IMR-90 (cell line): ENCODE measurements at regions not wholly inside any gene's neighbourhood (a gene's known extent, or its start where the extent isn't known, plus 50 kb on each side); places are given as distances from the start of the nearest gene placed in this dataset.

ENCODE experiments used
- ATAC-seq: fragments of 200-7000 bp; cut with Tn5 transposase; 2 replicates; pipeline ENCODE4 v1.9.1; 2020; ENCODE audit warnings: low read depth, mild to moderate bottlenecking, moderate library complexity
- BruUV-seq: library from RNA; stranded (reverse); fragments of 400-500 nt; replicated peaks from 2 replicates; lab custom pipeline; 2021; lab: Mats Ljungman, UMichigan
- CTCF ChIA-PET: fragments of 300-600 bp; formaldehyde crosslinking; extraction: SDS; loops from one replicate; lab custom pipeline; 2021; ENCODE audit warnings: antibody characterized with exemption; lab: Yijun Ruan, JAX
- POLR2A ChIA-PET: fragments of 300-600 bp; sonication (Branson Sonifier 250); formaldehyde crosslinking; loops from one replicate; lab custom pipeline; 2022; ENCODE audit warnings: antibody characterized with exemption; ENCODE audit not compliant: unreplicated experiment; lab: Charles Lee
- DNase-seq: peaks from one replicate; pipeline ENCODE4 v3.0.0; 2013
- H2AFZ ChIP-seq: replicated peaks from 2 replicates; pipeline ENCODE3; 2013; ENCODE audit warnings: low read length, mild to moderate bottlenecking; ENCODE audit not compliant: poor library complexity
- H2AK5ac ChIP-seq: 2 replicates; pipeline ENCODE4 v1.6.1; 2013; ENCODE audit warnings: low read depth, low read length, inconsistent platforms
- H2AK9ac ChIP-seq: replicated peaks from 2 replicates; pipeline ENCODE3; 2013; ENCODE audit warnings: mild to moderate bottlenecking, low read depth, low read length, moderate library complexity; ENCODE audit not compliant: poor library complexity
- H2BK120ac ChIP-seq: 2 replicates; pipeline ENCODE4 v1.6.1; 2013; ENCODE audit warnings: low read depth, low read length, inconsistent platforms
- H2BK15ac ChIP-seq: 3 replicates; pipeline ENCODE4 v1.6.1; 2013; ENCODE audit warnings: low read depth, low read length, inconsistent platforms
- H2BK20ac ChIP-seq: 2 replicates; pipeline ENCODE4 v1.6.1; 2013; ENCODE audit warnings: low read depth, mild to moderate bottlenecking, inconsistent platforms, low read length, moderate library complexity
- H2BK5ac ChIP-seq: 2 replicates; pipeline ENCODE4 v1.6.1; 2013; ENCODE audit warnings: mild to moderate bottlenecking, low read depth, low read length, inconsistent platforms; ENCODE audit not compliant: poor library complexity, severe bottlenecking
- H3K14ac ChIP-seq: replicated peaks from 2 replicates; pipeline ENCODE4 v1.6.1; 2013; ENCODE audit warnings: low read depth, low read length, inconsistent platforms
- H3K18ac ChIP-seq: 2 replicates; pipeline ENCODE4 v1.6.1; 2013; ENCODE audit warnings: low read depth, low read length, control low read depth
- H3K23ac ChIP-seq: 2 replicates; pipeline ENCODE4 v1.6.1; 2013; ENCODE audit warnings: low read depth, low read length, inconsistent platforms
- H3K27ac ChIP-seq: 2 replicates; pipeline ENCODE4 v1.5.1; 2013; ENCODE audit warnings: mild to moderate bottlenecking, control low read depth, low read length; ENCODE audit not compliant: insufficient read depth
- H3K27me3 ChIP-seq: 2 replicates; pipeline ENCODE4 v1.6.1; 2013; ENCODE audit warnings: low read length; ENCODE audit not compliant: control insufficient read depth, insufficient read depth
- H3K36me3 ChIP-seq: 2 replicates; pipeline ENCODE4 v1.6.1; 2013; ENCODE audit warnings: low read length, mixed read lengths; ENCODE audit not compliant: control insufficient read depth, insufficient read depth
- H3K4ac ChIP-seq: 2 replicates; pipeline ENCODE4 v1.6.1; 2013; ENCODE audit warnings: low read depth, low read length, inconsistent platforms
- H3K4me1 ChIP-seq: 2 replicates; pipeline ENCODE4 v1.6.1; 2013; ENCODE audit warnings: low read length, mixed read lengths; ENCODE audit not compliant: control insufficient read depth, insufficient read depth
- H3K4me2 ChIP-seq: 2 replicates; pipeline ENCODE4 v1.6.1; 2013; ENCODE audit warnings: low read depth, mild to moderate bottlenecking, control low read depth, low read length, moderate library complexity
- H3K4me3 ChIP-seq: 2 replicates; pipeline ENCODE4 v1.5.1; 2013; ENCODE audit warnings: low read depth, mild to moderate bottlenecking, control low read depth, low read length, moderate library complexity; ENCODE audit not compliant: insufficient read depth
- H3K56ac ChIP-seq: 2 replicates; pipeline ENCODE4 v1.6.1; 2013; ENCODE audit warnings: low read length, inconsistent platforms; ENCODE audit not compliant: insufficient read depth; ENCODE audit errors: extremely low read depth
- H3K79me1 ChIP-seq, 2 experiments: 2 replicates each; pipeline ENCODE4 v1.6.1; 2013; ENCODE audit warnings: low read length in 2 of 2, inconsistent platforms in 1 of 2, low read depth in 1 of 2
- H3K9ac ChIP-seq: 2 replicates; pipeline ENCODE4 v1.6.1; 2013; ENCODE audit warnings: low read depth, low read length, control low read depth
- H3K9me1 ChIP-seq: 2 replicates; pipeline ENCODE4 v1.6.1; 2013; ENCODE audit warnings: low read length, inconsistent platforms; ENCODE audit not compliant: insufficient read depth
- H3K9me3 ChIP-seq: 2 replicates; pipeline ENCODE4 v1.6.1; 2013; ENCODE audit warnings: low read length; ENCODE audit not compliant: control insufficient read depth, insufficient read depth
- H4K20me1 ChIP-seq: 2 replicates; pipeline ENCODE4 v1.6.1; 2013; ENCODE audit warnings: low read length, inconsistent platforms; ENCODE audit not compliant: insufficient read depth
- H4K5ac ChIP-seq: 2 replicates; pipeline ENCODE4 v1.6.1; 2013; ENCODE audit warnings: mild to moderate bottlenecking, low read depth, low read length, control low read depth
- H4K8ac ChIP-seq, 2 experiments: 2 replicates each; pipeline ENCODE4 v1.6.1; 2013; ENCODE audit warnings: low read depth in 2 of 2, low read length in 2 of 2, control low read depth in 1 of 2, inconsistent platforms in 1 of 2
- H4K91ac ChIP-seq: 2 replicates; pipeline ENCODE4 v1.6.1; 2013; ENCODE audit warnings: low read depth, low read length, inconsistent platforms; ENCODE audit not compliant: insufficient read depth
- BHLHE40 ChIP-seq: fragments of 150-350 bp; IDR thresholded peaks from 2 replicates; pipeline ENCODE4 v1.6.1; 2016; ENCODE audit warnings: mild to moderate bottlenecking, low read depth, low read length
- CEBPB ChIP-seq: IDR thresholded peaks from 2 replicates; pipeline ENCODE4 v1.6.1; 2012; ENCODE audit warnings: low read depth, low read length, improper control_type of control experiment
- CHD1 ChIP-seq: IDR thresholded peaks from 2 replicates; pipeline ENCODE4 v1.6.1; 2012; ENCODE audit warnings: low read depth, low read length, improper control_type of control experiment
- CTCF ChIP-seq: conservative IDR thresholded peaks from 2 replicates; pipeline ENCODE4 v1.5.1; 2012; ENCODE audit warnings: mild to moderate bottlenecking, low read depth, low read length, improper control_type of control experiment
- ELK1 ChIP-seq: fragments of 150-350 bp; IDR thresholded peaks from 2 replicates; pipeline ENCODE4 v1.6.1; 2016; ENCODE audit warnings: low read depth, mild to moderate bottlenecking, low read length, moderate library complexity, borderline replicate concordance
- FOS ChIP-seq: fragments of 150-350 bp; IDR thresholded peaks from 2 replicates; pipeline ENCODE4 v1.6.1; 2016; ENCODE audit warnings: low read depth, low read length
- MAFK ChIP-seq: IDR thresholded peaks from 2 replicates; pipeline ENCODE4 v1.6.1; 2012; ENCODE audit warnings: low read depth, low read length, improper control_type of control experiment
- MAZ ChIP-seq: IDR thresholded peaks from 2 replicates; pipeline ENCODE4 v1.6.1; 2012; ENCODE audit warnings: low read depth, mild to moderate bottlenecking, low read length, improper control_type of control experiment, moderate library complexity, borderline replicate concordance
- MXI1 ChIP-seq: IDR thresholded peaks from 2 replicates; pipeline ENCODE4 v1.6.1; 2012; ENCODE audit warnings: low read depth, mild to moderate bottlenecking, low read length, moderate library complexity, borderline replicate concordance
- NFE2L2 ChIP-seq: fragments of 150-350 bp; IDR thresholded peaks from 2 replicates; pipeline ENCODE4 v1.6.1; 2016; ENCODE audit warnings: low read depth, mild to moderate bottlenecking, low read length
- POLR2A ChIP-seq: IDR thresholded peaks from 2 replicates; pipeline ENCODE4 v1.6.1; 2012; ENCODE audit warnings: mild to moderate bottlenecking, low read depth, low read length
- RAD21 ChIP-seq: IDR thresholded peaks from 2 replicates; pipeline ENCODE4 v1.6.1; 2012; ENCODE audit warnings: low read length, improper control_type of control experiment
- RCOR1 ChIP-seq: IDR thresholded peaks from 2 replicates; pipeline ENCODE4 v1.6.1; 2012; ENCODE audit warnings: mild to moderate bottlenecking, low read length, improper control_type of control experiment; ENCODE audit not compliant: insufficient replicate concordance
- RFX5 ChIP-seq: IDR thresholded peaks from 2 replicates; pipeline ENCODE4 v1.8.0; 2012; ENCODE audit warnings: low read depth, mild to moderate bottlenecking, low read length, moderate library complexity
- SMC3 ChIP-seq: fragments of 150-350 bp; IDR thresholded peaks from 2 replicates; pipeline ENCODE4 v1.6.1; 2016; ENCODE audit warnings: low read depth, mild to moderate bottlenecking, antibody characterized with exemption, low read length, moderate library complexity
- USF2 ChIP-seq: fragments of 150-350 bp; IDR thresholded peaks from 2 replicates; pipeline ENCODE4 v1.6.1; 2017; ENCODE audit warnings: mild to moderate bottlenecking, antibody characterized with exemption, low read length, low read depth
- WGBS, 2 experiments: methylation state at CpG; one replicate each; pipeline versions ENCODE4 v1.1.5 to v1.1.7; 2013; ENCODE audit warnings: missing lambda C conversion rate in 2 of 2; ENCODE audit not compliant: insufficient read length in 1 of 2; ENCODE audit errors: extremely low coverage in 2 of 2; 5-methylcytosine and 5-hydroxymethylcytosine counted together
- dilution Hi-C: fragments of 300-500 bp; cut with HindIII; formaldehyde crosslinking; loops from one replicate; pipeline ENCODE4 v1.14.3; 2018; ENCODE audit warnings: low sequenced_read_pairs; ENCODE audit not compliant: unreplicated experiment
- in situ Hi-C: fragments of 300-500 bp; cut with MboI; formaldehyde crosslinking; loops from 3 replicates; pipeline ENCODE4 v1.14.3; 2019; ENCODE audit warnings: low sequenced_read_pairs, inconsistent platforms, mixed read lengths
- intact Hi-C: fragments of 100-400 bp; cut with micrococcal nuclease; formaldehyde crosslinking; loops from 2 replicates; pipeline ENCODE4 v1.10.0; 2022

GRCh38 chr11:70000228-70000627 lies 77.9 kb upstream of the ANO1 start:
- Histone ChIP-seq H2BK5ac (no peak overlapping the region), H3K4me2 (no peak overlapping the region), H4K20me1 (no peaks in the 10 kb centered on the region; the same call in 1 of the 2 replicates), H3K9me1 (peaks cover 27% of the 10 kb centered on the region), H3K4me3 (no peak overlapping the region), H3K79me1 (peaks cover 0 to 63% of the 10 kb centered on the region in 2 experiments; a peak in 3 of 4 replicates), H2AK9ac (no peak overlapping the region), H2AK5ac (peak overlapping the region; percentile 85; the same call in 1 of the 2 replicates), H3K9ac (no peak overlapping the region), H2AFZ (no peak overlapping the region), H2BK120ac (peak overlapping the region; percentile 55; the same call in 1 of the 2 replicates), H3K4me1 (peaks cover 14% of the 10 kb centered on the region), H3K9me3 (peaks cover 2% of the 10 kb centered on the region; the same call in 1 of the 2 replicates), H4K5ac (no peak overlapping the region), H4K8ac (no peak overlapping the region; a peak in 1 of 4 replicates), H2BK20ac (peak overlapping the region; percentile 69; the same call in 1 of the 2 replicates), H3K23ac (peak overlapping the region; percentile 19; the same call in 1 of the 2 replicates), H3K14ac (peak overlapping the region; percentile 24; the same call in 1 of the 2 replicates), H3K4ac (peak overlapping the region; percentile 61; the same call in 1 of the 2 replicates), H3K27me3 (no peaks in the 10 kb centered on the region), H3K36me3 (no peaks in the 10 kb centered on the region), H3K27ac (no peak overlapping the region), H3K18ac (no peak overlapping the region), H2BK15ac (peak overlapping the region; percentile 50; the same call in 1 of the 3 replicates), H3K56ac (no peak overlapping the region), H4K91ac (0 out of 2 replicates have a peak overlapping the region, but pooled peaks have one; percentile 32)
- no CpG with 5 or more reads among the region's 3 CpGs for WGBS, 2 experiments
- no peak for ATAC-seq
- POLR2A ChIA-PET: no interaction called here
- no peak for DNase-seq
- dilution Hi-C loops (no loop called here), in situ Hi-C loops (no loop called here), intact Hi-C loops (no loop called here)
- no TSS peak for BruUV-seq
- CTCF ChIA-PET: no interaction called here
- no peak for TF ChIP-seq SMC3
- no peak for TF ChIP-seq FOS
- TF ChIP-seq USF2: no peak
- TF ChIP-seq POLR2A: no peak
- no peak for TF ChIP-seq ELK1
- no peak for TF ChIP-seq RFX5
- TF ChIP-seq BHLHE40: no peak
- no peak for TF ChIP-seq RAD21
- no peak for TF ChIP-seq CHD1
- TF ChIP-seq CTCF: no peak
- no peak for TF ChIP-seq NFE2L2
- no peak for TF ChIP-seq MXI1
- TF ChIP-seq CEBPB: no peak
- no peak for TF ChIP-seq MAZ
- no peak for TF ChIP-seq MAFK
- no peak for TF ChIP-seq RCOR1
